ENCODE measurements at regions not wholly inside any gene's neighbourhood (a gene's known extent, or its start where the extent isn't known, plus 50 kb on each side); places are given as distances from the start of the nearest gene placed in this dataset.

DNA sequence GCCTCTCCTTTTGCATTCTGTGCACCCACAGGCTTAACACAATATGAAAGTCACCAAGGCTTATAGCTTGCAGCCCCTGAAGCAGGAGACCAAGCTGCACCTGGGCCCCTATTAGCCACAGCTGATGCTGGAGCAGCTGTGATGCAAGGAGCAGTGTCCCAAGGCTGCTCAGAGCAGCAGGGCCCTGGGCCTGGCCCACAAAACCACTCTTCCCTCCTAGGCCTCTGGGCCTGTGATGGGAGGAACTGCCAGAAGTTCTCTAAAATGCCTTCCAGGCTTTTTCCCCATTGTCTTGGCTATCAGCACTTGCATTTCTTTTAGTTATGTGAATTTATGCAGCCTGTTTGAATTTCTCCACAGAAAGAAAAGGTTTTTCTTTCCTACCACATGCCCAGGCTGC, 89.5 kb upstream of the KCTD3 start:
- CTCF ChIA-PET (ENCODE audit: low intra/inter-chr PET ratio) = no interaction called here

More for the DNA sequence above, 89.5 kb upstream of the KCTD3 start:
- no peak overlapping the region for H3K4me3 ChIP-seq
- H3K36me3 ChIP-seq (ENCODE audit: control insufficient read depth, insufficient read depth, low read length) = no peaks in the 10 kb centered on the region
- no peak overlapping the region for H3K4me2 ChIP-seq (ENCODE audit: insufficient read depth, low read length)
- POLR2A ChIA-PET = no interaction called here
- no peaks in the 10 kb centered on the region for H3K27me3 ChIP-seq (ENCODE audit: control insufficient read depth in 2 of 2, insufficient read depth in 2 of 2, low read length in 2 of 2)
- no peaks in the 10 kb centered on the region for H4K20me1 ChIP-seq (replicated peaks; ENCODE audit: control insufficient read depth, insufficient read depth, low read length)
- FAIRE-seq (no peak), ATAC-seq (no peak), DNase-seq (ENCODE audit: extremely low read depth in 1 of 4, low spot score in 3 of 4) (no peak)
- no peaks in the 10 kb centered on the region for H3K4me1 ChIP-seq (replicated peaks in 1 of 2; ENCODE audit: control insufficient read depth in 2 of 2, insufficient read depth in 2 of 2, low read length in 2 of 2)
- no peaks in the 10 kb centered on the region for H3K9me1 ChIP-seq (ENCODE audit: control insufficient read depth, insufficient read depth, low read length)
- no peak overlapping the region for H3K27ac ChIP-seq (ENCODE audit: extremely low read depth, low read depth, low read length)
- BruUV-seq (replicated peaks) = no TSS peak
- H2AFZ ChIP-seq (ENCODE audit: low read depth, low read length) = no peak overlapping the region
- no peaks in the 10 kb centered on the region; the same call in 1 of the 2 replicates for H3K9me3 ChIP-seq (replicated peaks; ENCODE audit: control insufficient read depth, insufficient read depth, low read depth, low read length)
- H3K9ac ChIP-seq (ENCODE audit: insufficient read depth in 1 of 2, low read depth in 2 of 2, low read length in 2 of 2) = no peak overlapping the region
- in situ Hi-C loops (cut with MboI) (no loop called here), intact Hi-C loops (cut with micrococcal nuclease) (no loop called here)
- H3K79me2 ChIP-seq (ENCODE audit: control insufficient read depth, insufficient read depth, low read length) = no peaks in the 10 kb centered on the region
- TF ChIP-seq, protein P1, sequence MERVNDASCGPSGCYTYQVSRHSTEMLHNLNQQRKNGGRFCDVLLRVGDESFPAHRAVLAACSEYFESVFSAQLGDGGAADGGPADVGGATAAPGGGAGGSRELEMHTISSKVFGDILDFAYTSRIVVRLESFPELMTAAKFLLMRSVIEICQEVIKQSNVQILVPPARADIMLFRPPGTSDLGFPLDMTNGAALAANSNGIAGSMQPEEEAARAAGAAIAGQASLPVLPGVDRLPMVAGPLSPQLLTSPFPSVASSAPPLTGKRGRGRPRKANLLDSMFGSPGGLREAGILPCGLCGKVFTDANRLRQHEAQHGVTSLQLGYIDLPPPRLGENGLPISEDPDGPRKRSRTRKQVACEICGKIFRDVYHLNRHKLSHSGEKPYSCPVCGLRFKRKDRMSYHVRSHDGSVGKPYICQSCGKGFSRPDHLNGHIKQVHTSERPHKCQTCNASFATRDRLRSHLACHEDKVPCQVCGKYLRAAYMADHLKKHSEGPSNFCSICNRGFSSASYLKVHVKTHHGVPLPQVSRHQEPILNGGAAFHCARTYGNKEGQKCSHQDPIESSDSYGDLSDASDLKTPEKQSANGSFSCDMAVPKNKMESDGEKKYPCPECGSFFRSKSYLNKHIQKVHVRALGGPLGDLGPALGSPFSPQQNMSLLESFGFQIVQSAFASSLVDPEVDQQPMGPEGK (CRISPR knock-in tag; IDR thresholded peaks at IDR 0.05; ENCODE audit: borderline replicate concordance) = no peak
- no peak for TF ChIP-seq DPF2 (IDR thresholded peaks at IDR 0.05)
- TF ChIP-seq PHF8 (IDR thresholded peaks at IDR 0.05; ENCODE audit: borderline replicate concordance, low read length) = no peak
- TF ChIP-seq RFX5 (IDR thresholded peaks at IDR 0.05; ENCODE audit: low read depth, low read length) = no peak
- TF ChIP-seq, protein P2, sequence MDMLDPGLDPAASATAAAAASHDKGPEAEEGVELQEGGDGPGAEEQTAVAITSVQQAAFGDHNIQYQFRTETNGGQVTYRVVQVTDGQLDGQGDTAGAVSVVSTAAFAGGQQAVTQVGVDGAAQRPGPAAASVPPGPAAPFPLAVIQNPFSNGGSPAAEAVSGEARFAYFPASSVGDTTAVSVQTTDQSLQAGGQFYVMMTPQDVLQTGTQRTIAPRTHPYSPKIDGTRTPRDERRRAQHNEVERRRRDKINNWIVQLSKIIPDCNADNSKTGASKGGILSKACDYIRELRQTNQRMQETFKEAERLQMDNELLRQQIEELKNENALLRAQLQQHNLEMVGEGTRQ (CRISPR knock-in tag; IDR thresholded peaks at IDR 0.05) = no peak
- no peak for TF ChIP-seq ZNF354B (CRISPR knock-in tag; IDR thresholded peaks at IDR 0.05)
